ENCODE measurements at regions not wholly inside any gene's neighbourhood (a gene's known extent, or its start where the extent isn't known, plus 50 kb on each side); places are given as distances from the start of the nearest gene placed in this dataset.
"Not testable (repeated sequence)": the region's sequence is repeated elsewhere in the genome, so short reads cannot be mapped to it uniquely, and the experiment has no call there.

GRCh38 chr7:89773611-89774010 lies 380.7 kb upstream of the STEAP1 start:
- DNase-seq, result no peak

GRCh38 chr7:89775459-89775858 lies 378.8 kb upstream of the STEAP1 start:
- DNase-seq, result no peak

GRCh38 chr7:89776980-89777379 lies 377.3 kb upstream of the STEAP1 start:
- no peak for DNase-seq

GRCh38 chr7:89777499-89777898 lies 376.8 kb upstream of the STEAP1 start:
- no peak for DNase-seq

GRCh38 chr7:89780291-89780690 lies 374.0 kb upstream of the STEAP1 start:
- DNase-seq, result peak; percentile 13

- no peak for DNase-seq
Observed at GRCh38 chr7:89796481-89796880, 357.8 kb upstream of the STEAP1 start.

GRCh38 chr7:89797965-89798598 lies 356.2 kb upstream of the STEAP1 start:
- DNase-seq, result no peak

- DNase-seq, result no peak
Observed at GRCh38 chr7:89798599-89798996, 355.7 kb upstream of the STEAP1 start.

GRCh38 chr7:89800761-89801160 lies 353.5 kb upstream of the STEAP1 start:
- DNase-seq, result no peak

GRCh38 chr7:89809291-89809690 lies 345.0 kb upstream of the STEAP1 start:
- DNase-seq, result no peak

GRCh38 chr7:89813081-89813480 lies 341.2 kb upstream of the STEAP1 start:
- DNase-seq, result no peak

GRCh38 chr7:89826121-89826520 lies 328.1 kb upstream of the STEAP1 start:
- no peak for DNase-seq

GRCh38 chr7:89826557-89826956 lies 327.7 kb upstream of the STEAP1 start:
- DNase-seq, result no peak

GRCh38 chr7:89837515-89837914 lies 316.8 kb upstream of the STEAP1 start:
- DNase-seq, result no peak

GRCh38 chr7:89839329-89839728 lies 314.9 kb upstream of the STEAP1 start:
- DNase-seq, result no peak

- no peak for DNase-seq
Observed at GRCh38 chr7:89845952-89846351, 308.3 kb upstream of the STEAP1 start.

GRCh38 chr7:89849052-89849451 lies 305.2 kb upstream of the STEAP1 start:
- no peak for DNase-seq

GRCh38 chr7:89857053-89857452 lies 297.2 kb upstream of the STEAP1 start:
- not testable (repeated sequence) for DNase-seq

GRCh38 chr7:89857767-89858166 lies 296.5 kb upstream of the STEAP1 start:
- no peak for DNase-seq

- DNase-seq, result no peak
Observed at GRCh38 chr7:89887489-89887888, 266.8 kb upstream of the STEAP1 start.

GRCh38 chr7:89908736-89909135 lies 245.5 kb upstream of the STEAP1 start:
- no peak for DNase-seq

GRCh38 chr7:89914711-89915110 lies 239.6 kb upstream of the STEAP1 start:
- DNase-seq, result peak; percentile 1

- DNase-seq, result no peak
Observed at GRCh38 chr7:89926194-89926593, 228.1 kb upstream of the STEAP1 start.

- no peak for DNase-seq
Observed at GRCh38 chr7:89926701-89927100, 227.6 kb upstream of the STEAP1 start.

GRCh38 chr7:89927762-89928161 lies 226.5 kb upstream of the STEAP1 start:
- DNase-seq, result no peak
